Mammary epithelial cell (primary cell): ENCODE measurements at regions not wholly inside any gene's neighbourhood (a gene's known extent, or its start where the extent isn't known, plus 50 kb on each side); places are given as distances from the start of the nearest gene placed in this dataset.

Source experiments
- CTCF ChIP-seq, 2 donors: IDR thresholded peaks in 1 of 2; conservative IDR thresholded peaks in 1 of 2; 2 replicates each; pipeline ENCODE4 v1.5.1; 2011 to 2012; ENCODE audit warnings: inconsistent platforms in 2 of 2, low read length in 2 of 2, mild to moderate bottlenecking in 2 of 2, control low read depth in 1 of 2, low read depth in 1 of 2; ENCODE audit not compliant: insufficient read depth in 1 of 2; ENCODE audit errors: extremely low read depth in 1 of 2
- EZH2 ChIP-seq: IDR thresholded peaks from 2 replicates; pipeline ENCODE4 v1.6.1; 2012; ENCODE audit warnings: low read length, inconsistent platforms, borderline replicate concordance

- no peak for TF ChIP-seq CTCF (conservative IDR thresholded peaks at IDR 0.05 in 1 of 2, IDR thresholded peaks at IDR 0.05 in 1 of 2; ENCODE audit: extremely low read depth in 1 of 2, insufficient read depth in 1 of 2, low read depth in 1 of 2, low read length in 2 of 2)
- TF ChIP-seq EZH2 = no peak
Measured at GRCh38 chr14:106207316-106207715, 680.9 kb downstream of the TMEM121 start.
